Hepatocyte (in vitro differentiated cells): ENCODE measurements at regions not wholly inside any gene's neighbourhood (a gene's known extent, or its start where the extent isn't known, plus 50 kb on each side); places are given as distances from the start of the nearest gene placed in this dataset.

Experiments used
- DNase-seq: peaks from one replicate; pipeline ENCODE4 v3.0.0-alpha.2; 2016; ENCODE audit warnings: low spot score
- H2AFZ ChIP-seq: fragments of 200-600 bp; sonication (generic); 2 replicates; pipeline ENCODE4 v1.6.0; 2016; ENCODE audit warnings: antibody characterized with exemption, mild to moderate bottlenecking
- H3K27ac ChIP-seq: fragments of 200-600 bp; sonication (generic); 2 replicates; pipeline ENCODE4 v1.5.1; 2016; ENCODE audit warnings: mild to moderate bottlenecking
- H3K27me3 ChIP-seq: fragments of 200-600 bp; sonication (generic); 2 replicates; pipeline ENCODE4 v1.6.1; 2016
- H3K36me3 ChIP-seq: fragments of 200-600 bp; sonication (generic); replicated peaks from 2 replicates; pipeline ENCODE4 v1.5.1; 2016; ENCODE audit warnings: low read depth; ENCODE audit not compliant: insufficient read depth
- H3K4me1 ChIP-seq: fragments of 200-600 bp; sonication (generic); 2 replicates; pipeline ENCODE4 v1.5.1; 2016; ENCODE audit warnings: mild to moderate bottlenecking, moderate library complexity; ENCODE audit not compliant: insufficient read depth
- H3K4me2 ChIP-seq: fragments of 200-600 bp; sonication (generic); 2 replicates; pipeline ENCODE4 v1.6.0; 2016
- H3K4me3 ChIP-seq: fragments of 200-600 bp; sonication (generic); 2 replicates; pipeline ENCODE4 v1.5.1; 2016; ENCODE audit warnings: mild to moderate bottlenecking
- H3K79me2 ChIP-seq: fragments of 200-600 bp; sonication (generic); 2 replicates; pipeline ENCODE4 v1.6.0; 2017; ENCODE audit warnings: mild to moderate bottlenecking
- H3K9me2 ChIP-seq: fragments of 200-600 bp; sonication (generic); replicated peaks from 2 replicates; pipeline ENCODE4 v1.6.0; 2017; ENCODE audit warnings: mild to moderate bottlenecking; ENCODE audit not compliant: insufficient read depth
- H3K9me3 ChIP-seq: fragments of 200-600 bp; sonication (generic); 2 replicates; pipeline ENCODE4 v1.5.1; 2016; ENCODE audit warnings: low read depth, mild to moderate bottlenecking
- H4K20me1 ChIP-seq: fragments of 200-600 bp; sonication (generic); 2 replicates; pipeline ENCODE4 v1.6.0; 2016; ENCODE audit warnings: mild to moderate bottlenecking; ENCODE audit not compliant: insufficient read depth, poor library complexity, severe bottlenecking
- CTCF ChIP-seq: fragments of 200-600 bp; sonication (generic); IDR thresholded peaks from 2 replicates; pipeline ENCODE4 v1.5.1; 2016; ENCODE audit warnings: antibody characterized with exemption, mild to moderate bottlenecking; ENCODE audit not compliant: poor library complexity
- EZH2 ChIP-seq: fragments of 200-600 bp; sonication (generic); IDR thresholded peaks from 2 replicates; pipeline ENCODE4 v1.6.1; 2016; ENCODE audit warnings: antibody characterized with exemption, mild to moderate bottlenecking, borderline replicate concordance
- EZH2phosphoT487 ChIP-seq: fragments of 200-600 bp; sonication (generic); IDR thresholded peaks from one replicate; pipeline ENCODE4 v1.6.1; 2018; ENCODE audit warnings: antibody characterized with exemption, mild to moderate bottlenecking, low read depth, moderate library complexity; ENCODE audit not compliant: unreplicated experiment, severe bottlenecking
- WGBS: methylation state at CpG from one replicate; pipeline ENCODE4 v1.1.6; 2016; ENCODE audit warnings: low lambda C conversion rate; ENCODE audit errors: missing lambda C conversion rate; 5-methylcytosine and 5-hydroxymethylcytosine counted together

GRCh38 chr2:9690716-9691498 is 60.1 kb upstream of the YWHAQ start:
- no peak for TF ChIP-seq CTCF
- TF ChIP-seq EZH2: no peak
- no peak for TF ChIP-seq EZH2phosphoT487
- Histone ChIP-seq H3K4me2 (no peak overlapping the region), H3K79me2 (no peaks in the 10 kb centered on the region), H3K9me3 (no peaks in the 10 kb centered on the region), H3K36me3 (no peaks in the 10 kb centered on the region), H3K27ac (no peak overlapping the region), H2AFZ (no peak overlapping the region), H3K4me1 (no peaks in the 10 kb centered on the region), H3K9me2 (no peaks in the 10 kb centered on the region), H4K20me1 (no peaks in the 10 kb centered on the region), H3K27me3 (no peaks in the 10 kb centered on the region), H3K4me3 (no peak overlapping the region)
- WGBS: 92% methylated on average over 11 of the region's 11 CpGs
- no peak for DNase-seq

GRCh38 chr2:9692456-9693195 is 61.8 kb upstream of the YWHAQ start:
- 76% methylated on average over 19 of the region's 20 CpGs for WGBS
- no peaks in the 10 kb centered on the region for H4K20me1 ChIP-seq
- H3K27ac ChIP-seq: no peak overlapping the region
- H3K4me1 ChIP-seq: peaks cover 3% of the 10 kb centered on the region
- no peak overlapping the region for H3K4me3 ChIP-seq
- TF ChIP-seq EZH2phosphoT487: no peak
- no peak for TF ChIP-seq CTCF
- no peak for TF ChIP-seq EZH2
- no peaks in the 10 kb centered on the region for H3K27me3 ChIP-seq
- H3K9me2 ChIP-seq: no peaks in the 10 kb centered on the region
- no peak for DNase-seq
- H3K9me3 ChIP-seq: no peaks in the 10 kb centered on the region
- no peak overlapping the region for H2AFZ ChIP-seq
- no peaks in the 10 kb centered on the region for H3K79me2 ChIP-seq
- H3K4me2 ChIP-seq: no peak overlapping the region
- no peaks in the 10 kb centered on the region for H3K36me3 ChIP-seq

- Histone ChIP-seq H3K4me1 (peaks cover 4% of the 10 kb centered on the region), H3K27me3 (no peaks in the 10 kb centered on the region), H3K36me3 (no peaks in the 10 kb centered on the region), H3K79me2 (no peaks in the 10 kb centered on the region), H3K9me2 (no peaks in the 10 kb centered on the region), H3K9me3 (no peaks in the 10 kb centered on the region), H3K4me3 (no peak overlapping the region), H3K4me2 (no peak overlapping the region), H2AFZ (no peak overlapping the region), H3K27ac (no peak overlapping the region), H4K20me1 (no peaks in the 10 kb centered on the region)
- 87% methylated on average over 8 of the region's 8 CpGs for WGBS
- no peak for TF ChIP-seq CTCF
- no peak for TF ChIP-seq EZH2
- no peak for TF ChIP-seq EZH2phosphoT487
- no peak for DNase-seq
These were observed 62.3 kb upstream of the YWHAQ start for GRCh38 chr2:9693196-9693491.
